A673 (cell line): ENCODE measurements at regions not wholly inside any gene's neighbourhood (a gene's known extent, or its start where the extent isn't known, plus 50 kb on each side); places are given as distances from the start of the nearest gene placed in this dataset.

ENCODE experiments used
- CTCF ChIP-seq: fragments of 300-800, 200-600 bp; sonication (generic); conservative IDR thresholded peaks from 2 replicates; pipeline ENCODE4 v1.5.1; 2017; ENCODE audit warnings: low read depth, mild to moderate bottlenecking, antibody characterized with exemption, low read length, moderate library complexity, mixed read lengths
- EZH2 ChIP-seq: fragments of 200-600 bp; sonication (generic); IDR thresholded peaks from 2 replicates; pipeline ENCODE4 v1.6.1; 2017; ENCODE audit warnings: borderline replicate concordance, low read depth, mild to moderate bottlenecking, mixed read lengths, antibody characterized with exemption, low read length; ENCODE audit not compliant: poor library complexity, severe bottlenecking

- no peak for TF ChIP-seq EZH2
- TF ChIP-seq CTCF = no peak
These were observed 296.6 kb upstream of the PPARGC1A start for GRCh38 chr4:24186466-24186865.
